ENCODE measurements at regions not wholly inside any gene's neighbourhood (a gene's known extent, or its start where the extent isn't known, plus 50 kb on each side); places are given as distances from the start of the nearest gene placed in this dataset.

DNA sequence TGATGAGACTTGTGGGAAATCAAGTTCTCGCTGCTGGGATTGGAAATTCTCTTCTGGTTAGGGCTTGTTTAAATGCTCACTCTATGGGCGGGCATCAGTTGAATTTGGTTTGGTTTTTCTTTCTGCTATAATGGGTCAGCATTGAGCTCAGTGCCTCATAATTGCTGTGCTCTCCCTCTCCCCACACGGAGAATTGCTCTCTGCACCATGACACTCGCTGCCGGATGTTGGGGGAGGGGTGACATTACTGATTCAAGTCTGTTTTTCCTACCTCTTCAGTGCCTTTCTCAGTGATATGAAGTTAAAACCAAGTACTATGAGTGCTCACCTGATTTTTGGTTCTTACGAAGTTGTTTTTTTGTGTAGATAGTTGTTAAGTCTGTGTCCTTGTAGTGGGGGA is 599.6 kb downstream of the EPM2A start:
- DNase-seq (ENCODE audit: low spot score) = no peak
- no peak overlapping the region for H3K27ac ChIP-seq (ENCODE audit: low read depth, low read length, poor library complexity, severe bottlenecking)
- no peak overlapping the region for H3K4me3 ChIP-seq (ENCODE audit: low read depth, low read length, poor library complexity, severe bottlenecking)
- no TSS peak for BruUV-seq (replicated peaks)
- ChIA-PET CTCF (no interaction called here), POLR2A (ENCODE audit: low non-redundant PET) (no interaction called here)
- intact Hi-C loops (cut with micrococcal nuclease; ENCODE audit: unreplicated experiment) = loop anchor here (2.0 to 5.0 kb wide), 2 partner anchors 108 to 183 kb away; no protein-coding TSS in a partner anchor
- H3K27me3 ChIP-seq (replicated peaks; ENCODE audit: insufficient read depth, low read depth, low read length, poor library complexity) = no peaks in the 10 kb centered on the region
- H3K4me1 ChIP-seq (ENCODE audit: insufficient read depth, low read length, poor library complexity, severe bottlenecking) = peaks cover 18% of the 10 kb centered on the region
- no peak for TF ChIP-seq EZH2 (IDR thresholded peaks at IDR 0.05; ENCODE audit: borderline replicate concordance, low read depth, low read length, poor library complexity, severe bottlenecking)
- TF ChIP-seq CTCF (conservative IDR thresholded peaks at IDR 0.05; ENCODE audit: low read depth, low read length) = no peak
- no peaks in the 10 kb centered on the region for H3K9me3 ChIP-seq (ENCODE audit: low read depth, low read length, poor library complexity, severe bottlenecking)
- H3K36me3 ChIP-seq (ENCODE audit: insufficient read depth, low read length, poor library complexity, severe bottlenecking) = no peaks in the 10 kb centered on the region

GRCh38 chr6:145137425-145137824 is 597.9 kb downstream of the EPM2A start:
- H3K4me1 ChIP-seq (ENCODE audit: insufficient read depth, low read length, poor library complexity, severe bottlenecking) = peaks cover 18% of the 10 kb centered on the region
- intact Hi-C loops (cut with micrococcal nuclease; ENCODE audit: unreplicated experiment) = loop anchor here (2.0 to 5.0 kb wide), 2 partner anchors 110 to 185 kb away; no protein-coding TSS in a partner anchor
- no peaks in the 10 kb centered on the region for H3K36me3 ChIP-seq (ENCODE audit: insufficient read depth, low read length, poor library complexity, severe bottlenecking)
- no peaks in the 10 kb centered on the region for H3K27me3 ChIP-seq (replicated peaks; ENCODE audit: insufficient read depth, low read depth, low read length, poor library complexity)
- H3K27ac ChIP-seq (ENCODE audit: low read depth, low read length, poor library complexity, severe bottlenecking) = no peak overlapping the region
- H3K4me3 ChIP-seq (ENCODE audit: low read depth, low read length, poor library complexity, severe bottlenecking) = no peak overlapping the region
- TF ChIP-seq EZH2 (IDR thresholded peaks at IDR 0.05; ENCODE audit: borderline replicate concordance, low read depth, low read length, poor library complexity, severe bottlenecking) (no peak), CTCF (conservative IDR thresholded peaks at IDR 0.05; ENCODE audit: low read depth, low read length) (peak; percentile 36; the same call in 1 of the 2 replicates)
- ChIA-PET CTCF (interaction anchor here (0.5 kb wide), 1 partner anchor 109 kb away, joined by 3 read pairs; no protein-coding TSS in a partner anchor), POLR2A (ENCODE audit: low non-redundant PET) (no interaction called here)
- no TSS peak for BruUV-seq (replicated peaks)
- no peaks in the 10 kb centered on the region for H3K9me3 ChIP-seq (ENCODE audit: low read depth, low read length, poor library complexity, severe bottlenecking)
- DNase-seq (ENCODE audit: low spot score) = peak; percentile 67

DNA sequence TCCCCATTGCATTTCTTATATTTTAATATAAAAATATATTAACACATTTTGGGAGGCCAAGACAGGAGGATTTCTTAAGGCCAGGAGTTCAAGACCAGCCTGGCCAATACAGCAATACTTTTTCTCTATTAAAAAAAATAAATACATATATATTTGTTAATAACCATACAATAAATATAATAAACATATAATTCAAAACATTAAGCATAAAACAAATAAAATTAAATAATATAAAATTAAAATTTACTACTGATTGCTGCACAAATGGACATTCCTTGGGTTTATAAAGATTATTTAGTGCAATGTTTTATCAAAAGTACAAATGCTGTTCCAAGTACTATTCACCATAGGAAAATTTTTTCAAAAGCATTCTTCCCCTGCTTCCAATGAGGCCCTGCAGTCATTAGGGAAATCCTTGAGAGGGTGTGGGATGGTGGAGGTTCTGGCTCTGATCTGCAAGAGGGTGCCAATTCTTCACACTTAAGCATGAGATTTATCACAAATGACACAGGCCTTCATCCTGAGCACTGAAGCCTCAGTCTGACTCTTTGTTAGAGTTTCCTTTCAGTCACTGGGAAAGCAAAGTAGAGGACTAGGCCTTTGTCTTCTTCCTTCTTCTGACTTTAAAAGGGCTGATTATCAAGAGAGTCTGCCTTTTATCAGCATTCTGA is 596.7 kb downstream of the EPM2A start:
- intact Hi-C loops (cut with micrococcal nuclease; ENCODE audit: unreplicated experiment) = loop anchor here (5.0 kb wide), 1 partner anchor 111 kb away; no protein-coding TSS in a partner anchor
- Histone ChIP-seq H3K9me3 (ENCODE audit: low read depth, low read length, poor library complexity, severe bottlenecking) (no peaks in the 10 kb centered on the region), H3K27me3 (replicated peaks; ENCODE audit: insufficient read depth, low read depth, low read length, poor library complexity) (no peaks in the 10 kb centered on the region), H3K27ac (ENCODE audit: low read depth, low read length, poor library complexity, severe bottlenecking) (peak overlapping the region; percentile 72), H3K4me3 (ENCODE audit: low read depth, low read length, poor library complexity, severe bottlenecking) (no peak overlapping the region), H3K36me3 (ENCODE audit: insufficient read depth, low read length, poor library complexity, severe bottlenecking) (no peaks in the 10 kb centered on the region), H3K4me1 (ENCODE audit: insufficient read depth, low read length, poor library complexity, severe bottlenecking) (peaks cover 18% of the 10 kb centered on the region)
- peak; percentile 61 for DNase-seq (ENCODE audit: low spot score)
- TF ChIP-seq CTCF (conservative IDR thresholded peaks at IDR 0.05; ENCODE audit: low read depth, low read length) = no peak
- no peak for TF ChIP-seq EZH2 (IDR thresholded peaks at IDR 0.05; ENCODE audit: borderline replicate concordance, low read depth, low read length, poor library complexity, severe bottlenecking)
- ChIA-PET CTCF (no interaction called here), POLR2A (ENCODE audit: low non-redundant PET) (no interaction called here)
- no TSS peak for BruUV-seq (replicated peaks)
